ENCODE measurements at regions not wholly inside any gene's neighbourhood (a gene's known extent, or its start where the extent isn't known, plus 50 kb on each side); places are given as distances from the start of the nearest gene placed in this dataset.

GRCh38 chr9:19700699-19701098, 88.1 kb downstream of the SLC24A2 start:
- no peak overlapping the region for H3K4me3 ChIP-seq (ENCODE audit: low read length)
- no peak overlapping the region for H3K27ac ChIP-seq (ENCODE audit: low read depth, low read length)
- Mint-ChIP-seq H3K27ac (no peak overlapping the region), H3K4me1 (no peaks in the 10 kb centered on the region), H3K4me3 (no peak overlapping the region), H3K9me3 (peaks cover 0 to 6% (median 0%) of the 10 kb centered on the region in 11 donors), H3K36me3 (no peaks in the 10 kb centered on the region), H3K27me3 (peaks cover 7 to 16% (median 11%) of the 10 kb centered on the region in 5 donors)
- intact Hi-C loops (cut with micrococcal nuclease), result no loop called here
- H3K4me1 ChIP-seq (ENCODE audit: control insufficient read depth in 2 of 2, insufficient read depth in 2 of 2, low read length in 2 of 2), result no peaks in the 10 kb centered on the region
- ChIA-PET CTCF (no interaction called here), POLR2A (no interaction called here)
- no peaks in the 10 kb centered on the region for H3K9me3 ChIP-seq (ENCODE audit: control insufficient read depth in 2 of 3, low read length in 3 of 3)
- H3K36me3 ChIP-seq (ENCODE audit: control insufficient read depth in 2 of 3, insufficient read depth in 3 of 3, low read length in 3 of 3), result no peaks in the 10 kb centered on the region
- H3K27me3 ChIP-seq (ENCODE audit: control insufficient read depth in 2 of 2, insufficient read depth in 2 of 2, low read length in 2 of 2), result no peaks in the 10 kb centered on the region
- DNase-seq, result no peak
- no peak for ATAC-seq

DNA sequence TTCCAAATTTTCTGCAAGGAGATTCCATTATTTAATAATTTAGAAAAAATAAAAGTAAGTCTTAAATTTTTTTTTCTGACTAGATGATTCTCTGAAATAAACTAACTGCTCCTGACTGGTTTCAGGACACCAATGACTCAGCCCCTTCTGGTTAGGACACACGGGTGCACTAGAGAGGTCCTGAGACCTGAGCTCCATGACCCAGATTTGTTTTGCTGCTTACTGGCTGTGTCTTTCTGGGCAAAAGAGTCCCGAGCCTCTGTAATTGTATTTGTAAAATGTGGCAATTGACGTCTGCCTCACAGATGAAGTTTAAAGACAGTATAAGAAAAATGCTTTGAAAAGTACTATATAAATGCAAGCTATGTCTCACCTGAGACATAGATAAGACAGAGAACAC, 89.1 kb downstream of the SLC24A2 start:
- no peaks in the 10 kb centered on the region for H3K4me1 Mint-ChIP-seq
- no peak overlapping the region for H3K4me3 Mint-ChIP-seq
- Histone ChIP-seq H3K4me1 (ENCODE audit: control insufficient read depth in 2 of 2, insufficient read depth in 2 of 2, low read length in 2 of 2) (no peaks in the 10 kb centered on the region), H3K36me3 (ENCODE audit: control insufficient read depth in 2 of 3, insufficient read depth in 3 of 3, low read length in 3 of 3) (no peaks in the 10 kb centered on the region), H3K27me3 (ENCODE audit: control insufficient read depth in 2 of 2, insufficient read depth in 2 of 2, low read length in 2 of 2) (no peaks in the 10 kb centered on the region), H3K4me3 (ENCODE audit: low read length) (no peak overlapping the region), H3K27ac (ENCODE audit: low read depth, low read length) (no peak overlapping the region), H3K9me3 (ENCODE audit: control insufficient read depth in 2 of 3, low read length in 3 of 3) (no peaks in the 10 kb centered on the region)
- DNase-seq, result no peak
- H3K27me3 Mint-ChIP-seq, result peaks cover 4 to 13% (median 7%) of the 10 kb centered on the region in 5 donors
- CTCF ChIA-PET, result no interaction called here
- H3K36me3 Mint-ChIP-seq, result no peaks in the 10 kb centered on the region
- POLR2A ChIA-PET, result no interaction called here
- H3K9me3 Mint-ChIP-seq, result peaks cover 0 to 4% (median 0%) of the 10 kb centered on the region in 11 donors
- intact Hi-C loops (cut with micrococcal nuclease), result no loop called here
- no peak overlapping the region for H3K27ac Mint-ChIP-seq
- no peak for ATAC-seq

GRCh38 chr9:19698960-19699359, 89.9 kb downstream of the SLC24A2 start:
- Mint-ChIP-seq H3K27me3 (peaks cover 4 to 13% (median 8%) of the 10 kb centered on the region in 5 donors), H3K27ac (no peak overlapping the region), H3K36me3 (no peaks in the 10 kb centered on the region)

GRCh38 chr9:19694601-19695000, 94.2 kb downstream of the SLC24A2 start:
- ATAC-seq (no peak), DNase-seq (no peak)
- intact Hi-C loops (cut with micrococcal nuclease), result no loop called here
- CTCF ChIA-PET, result no interaction called here
- no peak overlapping the region for H3K4me3 ChIP-seq (ENCODE audit: low read length)
- POLR2A ChIA-PET, result no interaction called here
- no peaks in the 10 kb centered on the region for H3K9me3 ChIP-seq (ENCODE audit: control insufficient read depth in 2 of 3, low read length in 3 of 3)
- Mint-ChIP-seq H3K36me3 (no peaks in the 10 kb centered on the region), H3K9me3 (peaks cover 0 to 1% (median 0%) of the 10 kb centered on the region in 11 donors), H3K4me3 (no peak overlapping the region), H3K27me3 (peaks cover 0 to 10% (median 8%) of the 10 kb centered on the region in 5 donors), H3K4me1 (no peaks in the 10 kb centered on the region), H3K27ac (no peak overlapping the region)
- no peaks in the 10 kb centered on the region for H3K4me1 ChIP-seq (ENCODE audit: control insufficient read depth in 2 of 2, insufficient read depth in 2 of 2, low read length in 2 of 2)
- H3K27me3 ChIP-seq (ENCODE audit: control insufficient read depth in 2 of 2, insufficient read depth in 2 of 2, low read length in 2 of 2), result no peaks in the 10 kb centered on the region
- no peaks in the 10 kb centered on the region for H3K36me3 ChIP-seq (ENCODE audit: control insufficient read depth in 2 of 3, insufficient read depth in 3 of 3, low read length in 3 of 3)
- no peak overlapping the region for H3K27ac ChIP-seq (ENCODE audit: low read depth, low read length)

More at GRCh38 chr9:19698960-19699359, 89.9 kb downstream of the SLC24A2 start:
- H3K4me3 ChIP-seq (ENCODE audit: low read length), result no peak overlapping the region
- H3K27me3 ChIP-seq (ENCODE audit: control insufficient read depth in 2 of 2, insufficient read depth in 2 of 2, low read length in 2 of 2), result no peaks in the 10 kb centered on the region
- H3K36me3 ChIP-seq (ENCODE audit: control insufficient read depth in 2 of 3, insufficient read depth in 3 of 3, low read length in 3 of 3), result no peaks in the 10 kb centered on the region
- ATAC-seq (no peak), DNase-seq (no peak)
- Mint-ChIP-seq H3K4me1 (no peaks in the 10 kb centered on the region), H3K9me3 (peaks cover 0 to 4% (median 0%) of the 10 kb centered on the region in 11 donors), H3K4me3 (no peak overlapping the region)
- H3K27ac ChIP-seq (ENCODE audit: low read depth, low read length), result no peak overlapping the region
- ChIA-PET POLR2A (no interaction called here), CTCF (no interaction called here)
- no peaks in the 10 kb centered on the region for H3K9me3 ChIP-seq (ENCODE audit: control insufficient read depth in 2 of 3, low read length in 3 of 3)
- intact Hi-C loops (cut with micrococcal nuclease), result no loop called here
- H3K4me1 ChIP-seq (ENCODE audit: control insufficient read depth in 2 of 2, insufficient read depth in 2 of 2, low read length in 2 of 2), result no peaks in the 10 kb centered on the region

DNA sequence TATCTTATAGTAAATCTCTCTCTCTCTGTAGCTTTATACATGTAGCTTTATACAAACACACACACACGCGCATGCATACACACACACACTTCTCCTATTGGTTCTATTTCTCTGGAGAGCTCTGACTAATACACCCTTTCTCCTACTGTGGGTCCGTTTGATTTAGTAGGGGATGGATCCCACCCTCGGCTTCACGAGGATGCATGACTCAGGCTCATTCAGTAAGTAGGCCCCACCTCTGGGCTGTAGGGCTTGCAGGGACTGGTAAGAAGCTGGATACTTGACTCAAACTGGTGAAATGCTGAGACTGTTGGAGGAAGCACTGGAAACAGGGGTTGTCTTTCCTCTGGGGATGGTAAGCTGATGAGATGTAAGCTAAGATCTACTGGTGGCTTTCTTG, 98.7 kb downstream of the SLC24A2 start:
- Histone ChIP-seq H3K9me3 (ENCODE audit: control insufficient read depth in 2 of 3, low read length in 3 of 3) (no peaks in the 10 kb centered on the region), H3K4me3 (ENCODE audit: low read length) (no peak overlapping the region), H3K36me3 (ENCODE audit: control insufficient read depth in 2 of 3, insufficient read depth in 3 of 3, low read length in 3 of 3) (no peaks in the 10 kb centered on the region), H3K27me3 (ENCODE audit: control insufficient read depth in 2 of 2, insufficient read depth in 2 of 2, low read length in 2 of 2) (no peaks in the 10 kb centered on the region), H3K4me1 (ENCODE audit: control insufficient read depth in 2 of 2, insufficient read depth in 2 of 2, low read length in 2 of 2) (no peaks in the 10 kb centered on the region), H3K27ac (ENCODE audit: low read depth, low read length) (no peak overlapping the region)
- no peak overlapping the region for H3K27ac Mint-ChIP-seq
- H3K27me3 Mint-ChIP-seq, result peaks cover 0 to 13% (median 6%) of the 10 kb centered on the region in 5 donors
- no peak overlapping the region for H3K4me3 Mint-ChIP-seq
- intact Hi-C loops (cut with micrococcal nuclease), result no loop called here
- peaks cover 0 to 26% (median 8%) of the 10 kb centered on the region in 11 donors for H3K9me3 Mint-ChIP-seq
- no peak for ATAC-seq
- no peaks in the 10 kb centered on the region for H3K36me3 Mint-ChIP-seq
- DNase-seq, result no peak
- ChIA-PET CTCF (no interaction called here), POLR2A (no interaction called here)
- H3K4me1 Mint-ChIP-seq, result no peaks in the 10 kb centered on the region

GRCh38 chr9:19689328-19690101, 99.3 kb downstream of the SLC24A2 start:
- ATAC-seq (no peak), DNase-seq (no peak)
- Histone ChIP-seq H3K36me3 (ENCODE audit: control insufficient read depth in 2 of 3, insufficient read depth in 3 of 3, low read length in 3 of 3) (no peaks in the 10 kb centered on the region), H3K27ac (ENCODE audit: low read depth, low read length) (no peak overlapping the region), H3K4me3 (ENCODE audit: low read length) (no peak overlapping the region), H3K4me1 (ENCODE audit: control insufficient read depth in 2 of 2, insufficient read depth in 2 of 2, low read length in 2 of 2) (no peaks in the 10 kb centered on the region), H3K27me3 (ENCODE audit: control insufficient read depth in 2 of 2, insufficient read depth in 2 of 2, low read length in 2 of 2) (no peaks in the 10 kb centered on the region), H3K9me3 (ENCODE audit: control insufficient read depth in 2 of 3, low read length in 3 of 3) (no peaks in the 10 kb centered on the region)
- intact Hi-C loops (cut with micrococcal nuclease), result no loop called here
- Mint-ChIP-seq H3K9me3 (peaks cover 0 to 29% (median 8%) of the 10 kb centered on the region in 11 donors), H3K27me3 (peaks cover 0 to 18% (median 3%) of the 10 kb centered on the region in 5 donors), H3K27ac (no peak overlapping the region), H3K4me1 (no peaks in the 10 kb centered on the region), H3K36me3 (peaks cover 0 to 1% (median 0%) of the 10 kb centered on the region in 5 donors), H3K4me3 (no peak overlapping the region)
- ChIA-PET CTCF (no interaction called here), POLR2A (no interaction called here)

DNA sequence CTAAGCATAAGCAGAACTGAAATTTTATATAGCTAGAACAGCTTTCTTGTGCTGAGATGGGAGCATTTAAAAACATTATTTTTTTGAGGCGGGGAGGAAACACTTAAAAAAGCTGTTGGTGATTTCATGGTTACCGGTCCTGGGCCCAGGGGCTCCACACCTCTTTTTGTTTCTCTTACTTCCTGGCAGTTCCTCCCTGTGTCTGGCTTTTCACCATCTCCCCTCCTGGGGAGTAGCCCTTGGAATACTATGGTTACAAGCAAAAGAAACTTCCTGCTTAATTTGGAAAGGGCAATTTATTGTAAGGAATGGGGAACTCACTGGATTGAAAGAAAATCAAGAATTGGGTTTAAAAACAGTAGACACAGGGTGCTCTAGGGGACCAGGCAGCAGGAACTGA, 105.1 kb downstream of the SLC24A2 start:
- Mint-ChIP-seq H3K27me3 (peaks cover 0 to 31% (median 8%) of the 10 kb centered on the region in 5 donors), H3K27ac (no peak overlapping the region), H3K36me3 (peaks cover 0 to 1% (median 0%) of the 10 kb centered on the region in 5 donors), H3K4me1 (no peaks in the 10 kb centered on the region), H3K9me3 (peaks cover 0 to 34% (median 12%) of the 10 kb centered on the region in 11 donors), H3K4me3 (no peak overlapping the region)
- H3K27me3 ChIP-seq (ENCODE audit: control insufficient read depth in 2 of 2, insufficient read depth in 2 of 2, low read length in 2 of 2), result peaks cover 0 to 3% of the 10 kb centered on the region in 2 donors
- H3K9me3 ChIP-seq (ENCODE audit: control insufficient read depth in 2 of 3, low read length in 3 of 3), result no peaks in the 10 kb centered on the region
- H3K4me1 ChIP-seq (ENCODE audit: control insufficient read depth in 2 of 2, insufficient read depth in 2 of 2, low read length in 2 of 2), result no peaks in the 10 kb centered on the region
- ChIA-PET POLR2A (no interaction called here), CTCF (interaction anchor here (0.6 kb wide), 1 partner anchor 1553 kb away, joined by 4 read pairs; no protein-coding TSS in a partner anchor)
- H3K27ac ChIP-seq (ENCODE audit: low read depth, low read length), result no peak overlapping the region
- no peak for ATAC-seq
- intact Hi-C loops (cut with micrococcal nuclease), result no loop called here
- no peak overlapping the region for H3K4me3 ChIP-seq (ENCODE audit: low read length)
- no peaks in the 10 kb centered on the region for H3K36me3 ChIP-seq (ENCODE audit: control insufficient read depth in 2 of 3, insufficient read depth in 3 of 3, low read length in 3 of 3)
- no peak for DNase-seq
